ENCODE measurements at regions not wholly inside any gene's neighbourhood (a gene's known extent, or its start where the extent isn't known, plus 50 kb on each side); places are given as distances from the start of the nearest gene placed in this dataset.

DNA sequence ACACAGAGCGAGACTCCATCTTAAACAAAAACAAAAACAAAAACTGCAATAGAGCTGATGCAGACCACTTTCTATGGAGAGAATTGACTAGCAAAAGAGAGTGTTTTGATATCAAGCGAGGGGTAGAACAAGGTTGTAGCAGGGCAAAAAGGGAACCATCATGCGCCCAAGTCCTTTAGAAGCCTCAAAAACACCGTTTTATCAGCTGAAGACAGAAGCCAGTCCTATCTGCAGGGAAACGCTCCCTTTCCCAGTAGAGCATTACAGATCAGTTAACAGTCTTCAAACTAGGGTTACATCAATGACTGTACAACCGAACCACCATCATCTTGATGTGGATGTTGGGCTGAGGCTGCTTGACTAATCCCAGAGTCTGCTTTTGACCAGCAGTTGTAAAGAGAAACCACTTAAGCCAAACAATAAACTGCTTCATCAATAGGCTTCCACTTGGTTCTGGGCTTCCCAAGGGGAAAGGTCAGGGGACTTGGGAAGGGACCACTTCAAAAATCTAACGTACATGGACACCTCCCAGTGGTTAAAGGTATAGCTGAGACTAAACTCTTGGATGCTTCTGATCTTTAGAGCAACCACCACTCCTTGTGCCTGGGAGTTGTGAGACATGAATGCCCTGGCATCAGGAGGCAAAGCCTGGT, 59.6 kb upstream of the SPDEF start:
- Histone ChIP-seq H2AFZ (ENCODE audit: low read depth, low read length) (no peak overlapping the region), H3K9me1 (replicated peaks; ENCODE audit: control insufficient read depth, extremely low read depth, insufficient read depth, low read length) (no peaks in the 10 kb centered on the region), H3K9ac (replicated peaks; ENCODE audit: extremely low read depth, insufficient read depth, low read length) (no peak overlapping the region), H3K79me2 (ENCODE audit: control insufficient read depth, insufficient read depth, low read length) (peaks cover 11% of the 10 kb centered on the region), H3K4me3 (replicated peaks in 1 of 3; ENCODE audit: insufficient read depth in 1 of 3, low read depth in 1 of 3, low read length in 3 of 3) (no peak overlapping the region), H3K9me3 (replicated peaks; ENCODE audit: control insufficient read depth, insufficient read depth, low read length) (no peaks in the 10 kb centered on the region), H3K27ac (ENCODE audit: insufficient read depth, low read depth, low read length) (no peak overlapping the region), H3K27me3 (ENCODE audit: control insufficient read depth in 2 of 2, insufficient read depth in 2 of 2, low read length in 2 of 2) (no peaks in the 10 kb centered on the region), H3K36me3 (ENCODE audit: control insufficient read depth in 2 of 2, extremely low read depth in 1 of 2, insufficient read depth in 2 of 2, low read length in 2 of 2) (peaks cover 0 to 2% of the 10 kb centered on the region in 2 experiments), H4K20me1 (replicated peaks; ENCODE audit: control insufficient read depth, extremely low read depth, insufficient read depth, low read length) (no peaks in the 10 kb centered on the region), H3K4me1 (ENCODE audit: control insufficient read depth, extremely low read depth, insufficient read depth, low read length) (peaks cover 8% of the 10 kb centered on the region), H3K4me2 (ENCODE audit: insufficient read depth, low read length) (no peak overlapping the region)
- CTCF ChIA-PET = interaction anchor here (0.7 to 1.3 kb wide), 3 partner anchors 9 to 81 kb away, joined by 3 read pairs; partner anchors contain the start of gene ILRUN
- dilution Hi-C loops (cut with MboI; ENCODE audit: extremely low pct_ligation_motif_present, low sequenced_read_pairs) (no loop called here), intact Hi-C loops (cut with micrococcal nuclease) (loop anchor here (10.0 kb wide), 1 partner anchor 139 kb away; the partner anchor contains the start of gene SNRPC)
- TF ChIP-seq FOS (IDR thresholded peaks at IDR 0.05; ENCODE audit: borderline replicate concordance, insufficient read depth, low read length) (no peak), EZH2 (IDR thresholded peaks at IDR 0.05; ENCODE audit: borderline replicate concordance, low read depth, low read length, severe bottlenecking) (no peak), POLR2A (IDR thresholded peaks at IDR 0.05; ENCODE audit: low read depth, low read length) (no peak), POLR2AphosphoS5 (IDR thresholded peaks at IDR 0.05; ENCODE audit: insufficient read depth, low read depth, low read length) (no peak), JUN (IDR thresholded peaks at IDR 0.05; ENCODE audit: borderline replicate concordance, insufficient read depth, insufficient read length, low read depth) (no peak)
- TF ChIP-seq, protein P1, sequence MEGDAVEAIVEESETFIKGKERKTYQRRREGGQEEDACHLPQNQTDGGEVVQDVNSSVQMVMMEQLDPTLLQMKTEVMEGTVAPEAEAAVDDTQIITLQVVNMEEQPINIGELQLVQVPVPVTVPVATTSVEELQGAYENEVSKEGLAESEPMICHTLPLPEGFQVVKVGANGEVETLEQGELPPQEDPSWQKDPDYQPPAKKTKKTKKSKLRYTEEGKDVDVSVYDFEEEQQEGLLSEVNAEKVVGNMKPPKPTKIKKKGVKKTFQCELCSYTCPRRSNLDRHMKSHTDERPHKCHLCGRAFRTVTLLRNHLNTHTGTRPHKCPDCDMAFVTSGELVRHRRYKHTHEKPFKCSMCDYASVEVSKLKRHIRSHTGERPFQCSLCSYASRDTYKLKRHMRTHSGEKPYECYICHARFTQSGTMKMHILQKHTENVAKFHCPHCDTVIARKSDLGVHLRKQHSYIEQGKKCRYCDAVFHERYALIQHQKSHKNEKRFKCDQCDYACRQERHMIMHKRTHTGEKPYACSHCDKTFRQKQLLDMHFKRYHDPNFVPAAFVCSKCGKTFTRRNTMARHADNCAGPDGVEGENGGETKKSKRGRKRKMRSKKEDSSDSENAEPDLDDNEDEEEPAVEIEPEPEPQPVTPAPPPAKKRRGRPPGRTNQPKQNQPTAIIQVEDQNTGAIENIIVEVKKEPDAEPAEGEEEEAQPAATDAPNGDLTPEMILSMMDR (IDR thresholded peaks at IDR 0.05; ENCODE audit: extremely low read depth in 1 of 2, insufficient read depth in 1 of 2, low read depth in 1 of 2, low read length in 2 of 2) = no peak
- POLR2A ChIA-PET = no interaction called here
- no TSS peak for BruUV-seq (replicated peaks)
- DNase-seq (ENCODE audit: low read depth, low spot score) (no peak), FAIRE-seq (no peak)

All from endothelial cell of umbilical vein (primary cell).